ENCODE measurements at regions not wholly inside any gene's neighbourhood (a gene's known extent, or its start where the extent isn't known, plus 50 kb on each side); places are given as distances from the start of the nearest gene placed in this dataset.

- TF ChIP-seq CTCF (conservative IDR thresholded peaks at IDR 0.05; ENCODE audit: low read depth, low read length), result no peak
- H3K4me3 ChIP-seq (ENCODE audit: low read length), result no peak overlapping the region
- DNase-seq (ENCODE audit: low read depth), result no peak
These were observed 1589.9 kb downstream of the SLITRK1 start for GRCh38 chr13:82292334-82292733.

GRCh38 chr13:82291852-82292251 is 1590.4 kb downstream of the SLITRK1 start:
- TF ChIP-seq CTCF (conservative IDR thresholded peaks at IDR 0.05; ENCODE audit: low read depth, low read length), result no peak
- no peak for DNase-seq (ENCODE audit: low read depth)
- no peak overlapping the region for H3K4me3 ChIP-seq (ENCODE audit: low read length)

GRCh38 chr13:82275644-82276043 is 1606.6 kb downstream of the SLITRK1 start:
- DNase-seq (ENCODE audit: low read depth), result no peak
- TF ChIP-seq CTCF (conservative IDR thresholded peaks at IDR 0.05; ENCODE audit: low read depth, low read length), result no peak
- H3K4me3 ChIP-seq (ENCODE audit: low read length), result no peak overlapping the region

GRCh38 chr13:82259284-82259683 is 1623.0 kb downstream of the SLITRK1 start:
- DNase-seq (ENCODE audit: low read depth), result no peak
- no peak for TF ChIP-seq CTCF (conservative IDR thresholded peaks at IDR 0.05; ENCODE audit: low read depth, low read length)
- H3K4me3 ChIP-seq (ENCODE audit: low read length), result no peak overlapping the region

GRCh38 chr13:82257790-82258507 is 1624.3 kb downstream of the SLITRK1 start:
- no peak overlapping the region for H3K4me3 ChIP-seq (ENCODE audit: low read length)
- no peak for DNase-seq (ENCODE audit: low read depth)
- no peak for TF ChIP-seq CTCF (conservative IDR thresholded peaks at IDR 0.05; ENCODE audit: low read depth, low read length)

- DNase-seq (ENCODE audit: low read depth), result no peak
- no peak for TF ChIP-seq CTCF (conservative IDR thresholded peaks at IDR 0.05; ENCODE audit: low read depth, low read length)
- H3K4me3 ChIP-seq (ENCODE audit: low read length), result no peak overlapping the region
These were observed 1633.5 kb downstream of the SLITRK1 start for GRCh38 chr13:82248762-82249161.

- no peak for DNase-seq (ENCODE audit: low read depth)
- TF ChIP-seq CTCF (conservative IDR thresholded peaks at IDR 0.05; ENCODE audit: low read depth, low read length), result no peak
- H3K4me3 ChIP-seq (ENCODE audit: low read length), result no peak overlapping the region
These were observed 1636.4 kb downstream of the SLITRK1 start for GRCh38 chr13:82245860-82246259.
